ENCODE measurements at regions not wholly inside any gene's neighbourhood (a gene's known extent, or its start where the extent isn't known, plus 50 kb on each side); places are given as distances from the start of the nearest gene placed in this dataset.

- DNase-seq = no peak
Observed at GRCh38 chr1:238186887-238187574, 296.3 kb upstream of the ZP4 start.

GRCh38 chr1:238177960-238178645 lies 287.4 kb upstream of the ZP4 start:
- no peak for DNase-seq

GRCh38 chr1:238177351-238177750 lies 286.6 kb upstream of the ZP4 start:
- no peak for DNase-seq

GRCh38 chr1:238176441-238176840 lies 285.7 kb upstream of the ZP4 start:
- DNase-seq = no peak

- DNase-seq = no peak
Observed at GRCh38 chr1:238171985-238172384, 281.3 kb upstream of the ZP4 start.

- no peak for DNase-seq
Observed at GRCh38 chr1:238161955-238162354, 271.2 kb upstream of the ZP4 start.

GRCh38 chr1:238153939-238154338 lies 263.2 kb upstream of the ZP4 start:
- DNase-seq = no peak

GRCh38 chr1:238153253-238153652 lies 262.5 kb upstream of the ZP4 start:
- no peak for DNase-seq

- DNase-seq = no peak
Observed at GRCh38 chr1:238152119-238152518, 261.4 kb upstream of the ZP4 start.

GRCh38 chr1:238143038-238143437 lies 252.3 kb upstream of the ZP4 start:
- no peak for DNase-seq

- no peak for DNase-seq
Observed at GRCh38 chr1:238141353-238141752, 250.6 kb upstream of the ZP4 start.

- DNase-seq = no peak
Observed at GRCh38 chr1:238139713-238140112, 249.0 kb upstream of the ZP4 start.

GRCh38 chr1:238138059-238138626 lies 247.4 kb upstream of the ZP4 start:
- DNase-seq = no peak

- DNase-seq = no peak
Observed at GRCh38 chr1:238135708-238136664, 245.3 kb upstream of the ZP4 start.

- no peak for DNase-seq
Observed at GRCh38 chr1:238129677-238130076, 239.0 kb upstream of the ZP4 start.

- no peak for DNase-seq
Observed at GRCh38 chr1:238123201-238123600, 232.5 kb upstream of the ZP4 start.

- DNase-seq = no peak
Observed at GRCh38 chr1:238119861-238120260, 229.1 kb upstream of the ZP4 start.

- DNase-seq = no peak
Observed at GRCh38 chr1:238119060-238119459, 228.3 kb upstream of the ZP4 start.

- DNase-seq = no peak
Observed at GRCh38 chr1:238115852-238116251, 225.1 kb upstream of the ZP4 start.

GRCh38 chr1:238112952-238113621 lies 222.4 kb upstream of the ZP4 start:
- no peak for DNase-seq

GRCh38 chr1:238111516-238111915 lies 220.8 kb upstream of the ZP4 start:
- no peak for DNase-seq

- no peak for DNase-seq
Observed at GRCh38 chr1:238111081-238111480, 220.4 kb upstream of the ZP4 start.
